Activated CD8-positive, alpha-beta memory T cell treated with anti-CD3 and anti-CD28 coated beads, Interleukin-2, amount 50 U/mL, for 48 hours (primary cell): ENCODE measurements at regions not wholly inside any gene's neighbourhood (a gene's known extent, or its start where the extent isn't known, plus 50 kb on each side); places are given as distances from the start of the nearest gene placed in this dataset.

Experiments used
- DNase-seq: peaks from one replicate; pipeline ENCODE4 v3.0.0-alpha.2; 2020

- peak; percentile 25 for DNase-seq
These were observed 90.0 kb downstream of the FAM174B start for GRCh38 chr15:92565351-92566125.

DNA sequence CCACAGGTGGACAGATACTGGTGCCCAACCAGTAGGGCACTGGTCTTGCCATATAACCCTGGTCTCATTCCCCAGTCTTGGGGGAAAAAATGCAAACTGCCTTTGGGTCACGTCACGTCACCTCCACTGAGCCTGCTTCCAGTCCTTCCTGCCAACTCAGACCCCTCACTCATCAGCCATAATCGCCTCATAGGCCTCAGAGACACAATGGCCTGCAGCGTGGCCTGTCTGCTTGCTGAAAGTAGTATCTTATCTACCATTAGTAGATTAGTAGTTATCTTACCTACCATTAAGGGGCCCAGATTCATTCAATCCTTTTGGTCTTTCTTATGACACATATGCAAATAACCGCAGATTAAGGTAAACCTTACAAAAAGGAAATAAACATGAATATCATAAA is 93.8 kb downstream of the FAM174B start:
- DNase-seq: no peak

DNA sequence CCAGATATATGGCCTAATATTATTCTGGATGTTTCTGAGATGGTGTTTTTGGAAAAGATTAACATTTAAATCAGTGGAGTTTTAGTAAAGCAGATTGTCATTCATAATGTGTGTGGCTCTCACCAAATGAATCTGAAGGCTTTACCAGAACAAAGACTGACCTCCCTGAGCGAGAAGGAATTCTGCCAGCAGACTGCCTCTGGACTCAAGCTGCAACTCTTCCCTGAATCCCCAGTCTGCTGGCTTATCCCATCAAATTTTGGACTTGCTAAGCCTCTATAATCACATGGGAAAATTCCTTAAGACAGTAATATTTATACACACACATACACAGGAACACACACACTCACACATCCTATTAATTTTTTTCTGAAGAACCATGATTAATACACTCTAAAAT is 102.3 kb downstream of the FAM174B start:
- no peak for DNase-seq

DNA sequence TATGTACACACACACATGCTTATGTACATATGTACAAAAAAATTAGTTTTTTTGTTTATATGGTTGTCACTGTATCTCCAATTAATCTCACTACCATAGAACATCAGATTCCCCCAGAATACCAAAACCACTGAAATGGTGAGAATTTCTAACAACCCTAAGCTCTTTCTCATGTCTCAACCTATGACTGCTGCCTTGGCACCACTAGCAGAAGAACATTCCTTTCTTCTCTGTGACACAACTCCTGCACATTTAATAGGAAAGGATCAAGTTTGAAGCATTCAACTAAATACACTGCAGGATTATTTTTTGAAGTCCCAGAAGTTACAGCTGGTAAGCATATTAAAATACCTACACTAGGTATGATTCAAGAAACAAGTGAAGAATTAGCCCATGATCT is 109.6 kb downstream of the FAM174B start:
- no peak for DNase-seq

- DNase-seq: no peak
These were observed 114.0 kb downstream of the FAM174B start for GRCh38 chr15:92541291-92542200.

DNA sequence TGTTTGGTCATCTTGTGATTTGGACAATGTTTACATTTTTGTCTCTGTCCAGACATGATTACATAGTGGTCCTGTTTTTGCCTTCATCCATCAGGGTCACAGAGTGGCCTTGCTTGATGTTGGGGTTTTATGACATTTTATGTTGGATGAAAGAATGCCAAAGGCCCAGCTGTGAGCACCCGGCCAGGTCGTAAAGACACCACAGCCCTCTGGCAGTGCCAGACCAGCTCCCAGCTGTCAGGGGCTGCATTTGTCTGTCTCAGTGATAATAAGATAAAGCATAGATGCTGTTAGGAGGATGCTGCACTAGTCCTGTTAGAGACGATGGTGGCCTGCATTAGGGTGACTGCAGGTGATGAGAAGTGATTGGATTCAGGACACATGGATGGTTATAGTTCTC is 117.5 kb downstream of the FAM174B start:
- DNase-seq: no peak

- DNase-seq: no peak
These were observed 122.3 kb downstream of the FAM174B start for GRCh38 chr15:92533298-92533697.

- DNase-seq: no peak
These were observed 124.2 kb downstream of the FAM174B start for GRCh38 chr15:92531406-92531805.

GRCh38 chr15:92528736-92529135 is 126.8 kb downstream of the FAM174B start:
- no peak for DNase-seq

DNA sequence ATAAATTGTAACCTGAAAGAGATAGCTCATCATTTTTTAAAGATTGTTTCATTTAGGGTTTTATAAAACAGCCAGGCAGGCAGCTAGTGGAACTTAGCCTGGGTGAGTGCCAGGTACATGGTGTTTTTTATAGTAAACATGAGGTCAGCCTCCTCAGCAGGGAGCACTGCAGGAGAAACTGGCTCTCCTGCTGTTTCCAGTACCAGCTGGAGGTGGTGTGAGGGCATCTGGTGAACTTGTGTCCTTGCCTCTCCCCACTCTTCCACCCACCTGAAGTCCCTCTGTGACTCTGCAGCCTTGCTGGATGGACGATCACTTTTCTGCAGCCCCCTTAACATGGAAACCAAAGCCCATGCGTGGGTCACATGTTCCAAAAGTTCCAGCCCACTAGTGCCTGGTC is 128.4 kb downstream of the FAM174B start:
- DNase-seq: no peak

- DNase-seq: no peak
These were observed 129.8 kb downstream of the FAM174B start for GRCh38 chr15:92525758-92526245.

- no peak for DNase-seq
These were observed 130.6 kb downstream of the FAM174B start for GRCh38 chr15:92524874-92525565.

DNA sequence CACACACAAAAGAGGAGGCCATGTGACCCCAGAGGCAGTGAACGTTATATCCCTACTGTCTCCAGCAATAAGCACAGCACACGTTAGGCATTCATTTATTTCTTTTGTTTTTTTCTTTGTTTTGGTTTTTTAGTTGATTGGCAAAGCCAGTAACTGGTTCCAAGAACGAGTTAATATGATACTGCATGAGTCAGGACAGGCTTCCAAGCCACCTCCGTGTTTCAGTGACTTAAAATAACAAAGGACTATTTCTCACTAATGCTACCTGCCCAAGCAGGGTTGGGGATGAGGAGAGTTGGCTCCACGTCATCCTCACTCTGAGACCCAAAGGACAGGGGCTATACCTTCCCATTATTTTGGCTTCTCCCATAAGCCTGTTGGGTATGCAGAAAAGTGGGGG is 130.5 kb downstream of the ST8SIA2 start:
- no peak for DNase-seq

- no peak for DNase-seq
These were observed 129.5 kb downstream of the ST8SIA2 start for GRCh38 chr15:92523176-92523575.

DNA sequence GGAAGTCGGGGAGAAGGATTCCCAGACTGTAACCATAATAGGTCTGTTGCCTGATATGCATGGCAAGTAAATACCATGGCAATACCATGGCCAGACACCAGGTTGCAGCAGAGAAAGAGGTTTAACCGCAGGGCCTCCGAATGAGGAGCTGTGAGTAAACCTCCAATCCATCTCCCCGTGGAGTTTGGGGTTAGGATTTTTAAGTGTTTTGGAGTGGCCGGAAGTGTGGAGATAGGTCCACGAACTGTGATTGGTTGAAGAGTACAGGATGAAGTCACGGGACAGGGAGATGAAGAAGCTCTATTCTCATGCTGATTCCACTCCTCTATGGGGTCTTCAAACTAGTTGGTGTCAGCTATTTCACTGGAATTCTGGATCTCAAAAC is 127.9 kb downstream of the ST8SIA2 start:
- peak; percentile 60 for DNase-seq

DNA sequence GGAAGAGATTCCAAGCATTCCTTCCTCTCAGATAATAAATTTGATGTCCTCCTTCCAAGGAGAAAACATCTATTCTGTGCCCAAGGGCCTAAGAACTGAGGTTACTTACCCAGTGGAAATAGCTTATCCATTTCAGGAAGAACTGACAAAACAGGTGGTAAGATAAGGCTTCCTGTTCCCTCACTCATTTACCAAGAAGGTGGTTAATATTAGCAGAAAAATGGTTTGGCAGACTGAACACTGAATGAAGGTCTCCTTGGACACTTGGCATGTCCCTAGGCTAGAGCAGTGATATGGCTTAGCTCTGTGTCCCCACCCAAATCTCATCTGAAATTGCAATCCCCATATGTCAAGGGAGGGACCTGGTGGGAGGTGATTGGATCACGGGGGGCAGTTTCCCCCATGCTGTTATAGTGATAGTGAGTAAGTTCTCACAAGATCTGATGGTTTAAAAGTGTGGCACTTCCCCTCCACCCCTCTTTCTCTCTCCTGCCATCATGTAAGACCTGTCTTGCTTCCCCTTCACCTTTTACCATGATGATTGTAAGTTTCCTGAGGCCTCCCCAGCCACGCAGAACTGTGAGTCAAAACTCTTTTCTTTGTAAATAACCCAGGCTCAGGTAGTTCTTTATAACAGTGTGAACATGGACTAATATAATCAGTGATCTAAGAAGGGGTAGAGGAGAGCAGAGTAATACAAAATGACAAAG is 127.4 kb downstream of the ST8SIA2 start:
- no peak for DNase-seq

DNA sequence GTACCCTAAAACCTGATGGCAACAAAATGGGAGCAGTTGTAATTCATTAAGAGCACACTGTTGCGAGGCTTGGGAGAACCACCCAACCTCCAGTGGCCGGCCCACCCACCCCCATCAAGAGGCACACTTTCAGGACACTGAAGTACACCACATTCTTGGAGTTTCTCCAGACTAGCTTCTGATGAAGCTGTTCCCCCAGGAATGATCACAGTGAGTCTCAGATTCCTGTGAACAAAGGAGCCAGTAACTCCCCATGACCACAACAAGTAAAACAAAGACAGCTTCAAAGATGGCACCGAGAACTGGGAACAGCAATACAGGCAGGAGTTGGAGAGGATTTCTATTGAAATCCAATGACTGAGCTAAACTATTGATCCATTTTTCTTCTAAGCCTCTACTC is 126.0 kb downstream of the ST8SIA2 start:
- DNase-seq: no peak
